H9 (cell line): ENCODE measurements at regions not wholly inside any gene's neighbourhood (a gene's known extent, or its start where the extent isn't known, plus 50 kb on each side); places are given as distances from the start of the nearest gene placed in this dataset.

Source experiments
- DNase-seq: peaks from one replicate; pipeline ENCODE4 v3.0.0-alpha.2; 2017
- H2AFZ ChIP-seq: one replicate; pipeline ENCODE4 v1.6.1; 2013; ENCODE audit warnings: mild to moderate bottlenecking, low read length, control low read depth, moderate library complexity
- H2AK5ac ChIP-seq: 2 replicates; pipeline ENCODE4 v1.6.1; 2013; ENCODE audit warnings: low read length, control low read depth, mixed read lengths; ENCODE audit not compliant: insufficient read length
- H2BK120ac ChIP-seq: one replicate; pipeline ENCODE4 v1.6.1; 2013; ENCODE audit warnings: low read depth, mild to moderate bottlenecking, low read length, control low read depth, inconsistent platforms; ENCODE audit not compliant: poor library complexity, severe bottlenecking
- H2BK12ac ChIP-seq: 2 replicates; pipeline ENCODE4 v1.6.1; 2013; ENCODE audit warnings: low read length, control low read depth, mixed read lengths, low read depth; ENCODE audit not compliant: insufficient read length
- H2BK15ac ChIP-seq: 2 replicates; pipeline ENCODE4 v1.6.1; 2013; ENCODE audit warnings: low read depth, low read length, control low read depth
- H2BK20ac ChIP-seq: one replicate; pipeline ENCODE4 v1.6.1; 2013; ENCODE audit warnings: low read depth, mild to moderate bottlenecking, low read length, control low read depth, inconsistent platforms; ENCODE audit not compliant: poor library complexity, severe bottlenecking
- H2BK5ac ChIP-seq: 2 replicates; pipeline ENCODE4 v1.6.1; 2013; ENCODE audit warnings: low read length, control low read depth, mixed read lengths; ENCODE audit not compliant: insufficient read length
- H3K14ac ChIP-seq: 2 replicates; pipeline ENCODE4 v1.6.1; 2013; ENCODE audit warnings: low read length, control low read depth; ENCODE audit not compliant: insufficient read depth
- H3K18ac ChIP-seq: 2 replicates; pipeline ENCODE4 v1.6.1; 2013; ENCODE audit warnings: low read depth, mild to moderate bottlenecking, mixed read lengths, low read length, control low read depth; ENCODE audit not compliant: insufficient read length
- H3K23ac ChIP-seq: 2 replicates; pipeline ENCODE4 v1.6.1; 2013; ENCODE audit warnings: low read length, control low read depth, mixed read lengths, low read depth; ENCODE audit not compliant: insufficient read length
- H3K23me2 ChIP-seq: 2 replicates; pipeline ENCODE4 v1.6.1; 2013; ENCODE audit warnings: low read depth, mild to moderate bottlenecking, mixed read lengths, low read length, control low read depth; ENCODE audit not compliant: insufficient read length, poor library complexity, severe bottlenecking
- H3K27ac ChIP-seq: 2 replicates; pipeline ENCODE4 v1.5.1; 2013; ENCODE audit warnings: low read length, control low read depth, mixed read lengths, low read depth; ENCODE audit not compliant: insufficient read length
- H3K27me3 ChIP-seq: 2 replicates; pipeline ENCODE4 v1.6.1; 2013; ENCODE audit warnings: low read length, control low read depth, inconsistent platforms; ENCODE audit not compliant: insufficient read depth
- H3K4ac ChIP-seq: 2 replicates; pipeline ENCODE4 v1.6.1; 2013; ENCODE audit warnings: low read depth, mild to moderate bottlenecking, control low read depth, inconsistent platforms, low read length, moderate library complexity
- H3K4me1 ChIP-seq: 2 replicates; pipeline ENCODE4 v1.6.1; 2013; ENCODE audit warnings: low read length, control low read depth, inconsistent platforms; ENCODE audit not compliant: insufficient read depth
- H3K4me2 ChIP-seq: 2 replicates; pipeline ENCODE4 v1.6.1; 2013; ENCODE audit warnings: low read length, control low read depth, mixed read lengths; ENCODE audit not compliant: insufficient read length, insufficient read depth
- H3K56ac ChIP-seq: 2 replicates; pipeline ENCODE4 v1.6.1; 2013; ENCODE audit warnings: low read depth, mild to moderate bottlenecking, mixed read lengths, low read length, control low read depth; ENCODE audit not compliant: insufficient read length
- H3K79me1 ChIP-seq: 2 replicates; pipeline ENCODE4 v1.6.1; 2013; ENCODE audit warnings: low read depth, mild to moderate bottlenecking, moderate library complexity, low read length, control low read depth, inconsistent platforms; ENCODE audit not compliant: insufficient read depth, poor library complexity, severe bottlenecking
- H3K79me2 ChIP-seq: 2 replicates; pipeline ENCODE4 v1.6.1; 2013; ENCODE audit warnings: low read length, control low read depth, inconsistent platforms; ENCODE audit not compliant: insufficient read depth
- H3K9ac ChIP-seq: 2 replicates; pipeline ENCODE4 v1.6.1; 2013; ENCODE audit warnings: low read length, control low read depth, mixed read lengths; ENCODE audit not compliant: insufficient read length; ENCODE audit errors: extremely low read depth
- H3K9me3 ChIP-seq: one replicate; pipeline ENCODE4 v1.6.1; 2013; ENCODE audit warnings: low read depth, low read length, inconsistent platforms; ENCODE audit not compliant: control insufficient read depth
- H3T11ph ChIP-seq: one replicate; pipeline ENCODE4 v1.6.1; 2013; ENCODE audit warnings: mild to moderate bottlenecking, low read length, control low read depth, inconsistent platforms
- H4K20me1 ChIP-seq: one replicate; pipeline ENCODE4 v1.6.1; 2013; ENCODE audit not compliant: control insufficient read depth, insufficient read length, insufficient read depth
- H4K5ac ChIP-seq: 2 replicates; pipeline ENCODE4 v1.6.1; 2013; ENCODE audit warnings: low read depth, mild to moderate bottlenecking, mixed read lengths, low read length, control low read depth; ENCODE audit not compliant: insufficient read length
- H4K8ac ChIP-seq: replicated peaks from 2 replicates; pipeline ENCODE4 v1.6.1; 2013; ENCODE audit warnings: low read length, control low read depth, mixed read lengths, low read depth; ENCODE audit not compliant: insufficient read length
- H4K91ac ChIP-seq: 2 replicates; pipeline ENCODE4 v1.6.1; 2013; ENCODE audit warnings: low read depth, mild to moderate bottlenecking, moderate library complexity, mixed read lengths, low read length, control low read depth; ENCODE audit not compliant: insufficient read length
- H3K27ac Mint-ChIP-seq, 3 experiments: 2 replicates in 2 of 3; 3 replicates in 1 of 3; pipeline ENCODE4 v1.8.0; 2020 to 2021; ENCODE audit warnings: mixed read lengths in 3 of 3, mild to moderate bottlenecking in 1 of 3, moderate library complexity in 1 of 3
- H3K27me3 Mint-ChIP-seq: 2 replicates; pipeline ENCODE4 v1.8.0; 2021; ENCODE audit warnings: low read depth, mild to moderate bottlenecking, moderate library complexity, mixed read lengths
- H3K36me3 Mint-ChIP-seq, 3 experiments: 2 replicates in 2 of 3; 3 replicates in 1 of 3; pipeline ENCODE4 v1.8.0; 2020 to 2021; ENCODE audit warnings: low read depth in 3 of 3, mixed read lengths in 3 of 3; ENCODE audit not compliant: insufficient read depth in 1 of 3
- H3K4me1 Mint-ChIP-seq, 2 experiments: 2 replicates each; pipeline ENCODE4 v1.8.0; 2020; ENCODE audit warnings: mixed read lengths in 2 of 2
- H3K4me3 Mint-ChIP-seq, 2 experiments: 2 replicates in 1 of 2; 3 replicates in 1 of 2; pipeline ENCODE4 v1.8.0; 2020 to 2021; ENCODE audit warnings: mild to moderate bottlenecking in 2 of 2, mixed read lengths in 2 of 2, moderate library complexity in 1 of 2
- H3K9me3 Mint-ChIP-seq, 2 experiments: 2 replicates in 1 of 2; 3 replicates in 1 of 2; pipeline ENCODE4 v1.8.0; 2020; ENCODE audit warnings: mild to moderate bottlenecking in 2 of 2, mixed read lengths in 2 of 2, moderate library complexity in 1 of 2
- WGBS: extraction: QIAGEN DNeasy Blood & Tissue Kit; methylation state at CpG from one replicate; pipeline ENCODE4 v1.1.7; 2013; ENCODE audit warnings: missing lambda C conversion rate, low lambda C conversion rate, mixed read lengths; ENCODE audit not compliant: insufficient read length; ENCODE audit errors: extremely low coverage; 5-methylcytosine and 5-hydroxymethylcytosine counted together
- TF ChIP-seq, protein P1 (sequence below): fragments of 200-600 bp; sonication (generic); conservative IDR thresholded peaks from 3 replicates; pipeline ENCODE4 v1.8.0; 2021; ENCODE audit warnings: antibody characterized with exemption, mild to moderate bottlenecking

DNA sequence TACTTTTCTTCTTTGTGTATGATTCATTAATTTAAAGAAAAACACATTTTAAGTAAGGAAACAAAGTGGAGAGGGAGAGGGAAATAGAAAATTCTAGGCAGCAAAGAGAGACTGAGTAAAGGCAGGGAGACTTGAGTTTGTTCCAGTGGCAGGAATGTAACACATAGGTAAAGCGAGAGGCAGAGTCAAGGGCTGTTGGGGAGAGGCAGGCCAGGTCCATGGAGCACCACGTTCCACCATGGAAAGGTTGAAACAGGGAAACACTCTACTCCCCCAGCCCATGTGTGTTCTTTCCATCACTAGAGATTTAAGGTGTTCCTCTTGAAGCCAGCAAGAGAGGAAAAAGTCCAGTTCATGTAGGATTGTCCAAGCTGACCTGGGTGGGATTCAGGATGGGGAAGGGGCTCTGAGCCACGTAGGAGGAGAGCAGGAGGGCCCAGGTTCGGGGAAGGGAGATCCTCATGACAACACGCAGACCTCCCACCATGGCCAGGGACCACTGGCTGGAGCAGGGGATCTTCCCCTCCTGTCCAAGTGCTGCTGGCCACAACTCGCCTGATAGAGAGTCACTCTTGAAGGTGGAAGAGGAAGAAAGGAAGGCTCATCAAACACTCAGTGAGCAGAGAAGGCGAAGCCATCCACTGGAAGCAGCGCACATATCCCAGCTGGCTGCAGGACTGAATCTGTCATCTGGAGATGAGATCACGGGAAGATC, 666.4 kb upstream of the MKI67 start:
- Histone ChIP-seq H3K23ac (no peak overlapping the region), H2BK20ac (no peak overlapping the region), H3T11ph (no peak overlapping the region), H3K9me3 (no peaks in the 10 kb centered on the region), H4K5ac (no peak overlapping the region), H3K23me2 (no peaks in the 10 kb centered on the region), H3K14ac (no peak overlapping the region; the same call in 1 of the 2 replicates), H3K18ac (no peak overlapping the region), H2BK120ac (no peak overlapping the region), H3K4me2 (no peak overlapping the region), H2AFZ (no peak overlapping the region), H3K9ac (no peak overlapping the region), H3K4ac (no peak overlapping the region), H2BK5ac (no peak overlapping the region), H3K79me1 (no peaks in the 10 kb centered on the region), H4K20me1 (no peaks in the 10 kb centered on the region), H2BK12ac (no peak overlapping the region), H4K91ac (no peak overlapping the region), H4K8ac (no peak overlapping the region), H2BK15ac (no peak overlapping the region), H3K4me1 (no peaks in the 10 kb centered on the region), H3K56ac (no peak overlapping the region), H3K27ac (no peak overlapping the region), H3K27me3 (no peaks in the 10 kb centered on the region; the same call in 1 of the 2 replicates), H2AK5ac (no peak overlapping the region), H3K79me2 (no peaks in the 10 kb centered on the region)
- no peak for DNase-seq
- Mint-ChIP-seq H3K4me3 (no peak overlapping the region), H3K27me3 (no peaks in the 10 kb centered on the region), H3K27ac (no peak overlapping the region), H3K9me3 (no peaks in the 10 kb centered on the region), H3K4me1 (no peaks in the 10 kb centered on the region), H3K36me3 (no peaks in the 10 kb centered on the region)
- WGBS = no CpG with 5 or more reads among the region's 9 CpGs
- TF ChIP-seq, protein P1, sequence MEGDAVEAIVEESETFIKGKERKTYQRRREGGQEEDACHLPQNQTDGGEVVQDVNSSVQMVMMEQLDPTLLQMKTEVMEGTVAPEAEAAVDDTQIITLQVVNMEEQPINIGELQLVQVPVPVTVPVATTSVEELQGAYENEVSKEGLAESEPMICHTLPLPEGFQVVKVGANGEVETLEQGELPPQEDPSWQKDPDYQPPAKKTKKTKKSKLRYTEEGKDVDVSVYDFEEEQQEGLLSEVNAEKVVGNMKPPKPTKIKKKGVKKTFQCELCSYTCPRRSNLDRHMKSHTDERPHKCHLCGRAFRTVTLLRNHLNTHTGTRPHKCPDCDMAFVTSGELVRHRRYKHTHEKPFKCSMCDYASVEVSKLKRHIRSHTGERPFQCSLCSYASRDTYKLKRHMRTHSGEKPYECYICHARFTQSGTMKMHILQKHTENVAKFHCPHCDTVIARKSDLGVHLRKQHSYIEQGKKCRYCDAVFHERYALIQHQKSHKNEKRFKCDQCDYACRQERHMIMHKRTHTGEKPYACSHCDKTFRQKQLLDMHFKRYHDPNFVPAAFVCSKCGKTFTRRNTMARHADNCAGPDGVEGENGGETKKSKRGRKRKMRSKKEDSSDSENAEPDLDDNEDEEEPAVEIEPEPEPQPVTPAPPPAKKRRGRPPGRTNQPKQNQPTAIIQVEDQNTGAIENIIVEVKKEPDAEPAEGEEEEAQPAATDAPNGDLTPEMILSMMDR = no peak
